HG03064 (cell line): ENCODE measurements at regions not wholly inside any gene's neighbourhood (a gene's known extent, or its start where the extent isn't known, plus 50 kb on each side); places are given as distances from the start of the nearest gene placed in this dataset.
"Not testable (repeated sequence)": the region's sequence is repeated elsewhere in the genome, so short reads cannot be mapped to it uniquely, and the experiment has no call there.

Source experiments
- ATAC-seq: cut with Tn5 transposase; IDR thresholded peaks from one replicate; pipeline ENCODE4 v1.9.1; 2021; ENCODE audit warnings: low read depth; ENCODE audit not compliant: unreplicated experiment

DNA sequence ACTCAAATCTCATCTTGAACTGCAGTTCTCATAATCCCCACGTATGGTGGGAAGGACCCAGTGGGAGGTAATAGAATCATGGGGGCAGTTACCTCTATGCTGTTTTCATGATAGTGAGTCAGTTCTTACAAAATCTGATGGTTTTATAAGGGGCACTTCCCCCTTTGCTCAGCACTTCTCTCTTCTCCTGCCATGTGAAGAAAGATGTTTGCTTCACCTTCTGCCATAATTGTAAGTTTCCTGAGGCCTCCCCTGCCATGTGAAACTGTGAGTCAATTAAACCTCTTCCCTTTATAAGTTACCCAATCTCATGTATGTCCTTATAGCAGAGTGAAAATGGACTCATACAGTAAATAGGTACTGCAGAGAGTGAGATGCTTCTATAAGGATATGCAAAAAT is 1050.6 kb upstream of the GRIA3 start:
- ATAC-seq, result no peak

DNA sequence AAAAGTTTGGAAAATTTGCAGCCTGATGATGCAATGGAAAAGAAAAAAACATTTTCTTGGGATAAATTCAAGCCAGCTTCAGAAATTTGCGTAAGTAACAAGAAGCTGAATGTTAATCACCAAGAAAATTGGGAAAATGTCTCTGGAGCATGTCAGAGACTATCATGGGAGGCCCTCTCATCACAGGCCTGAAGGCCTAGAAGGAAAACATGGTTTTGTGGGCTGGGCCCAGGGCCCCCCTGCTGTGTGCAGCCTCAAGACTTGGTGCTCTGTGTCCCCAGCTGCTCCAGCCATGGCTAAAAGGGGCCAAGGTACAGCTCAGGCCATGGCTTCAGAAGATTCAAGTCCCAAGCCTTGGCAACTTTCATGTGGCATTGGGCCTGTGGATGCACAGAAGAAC is 1049.8 kb upstream of the GRIA3 start:
- ATAC-seq, result no peak

DNA sequence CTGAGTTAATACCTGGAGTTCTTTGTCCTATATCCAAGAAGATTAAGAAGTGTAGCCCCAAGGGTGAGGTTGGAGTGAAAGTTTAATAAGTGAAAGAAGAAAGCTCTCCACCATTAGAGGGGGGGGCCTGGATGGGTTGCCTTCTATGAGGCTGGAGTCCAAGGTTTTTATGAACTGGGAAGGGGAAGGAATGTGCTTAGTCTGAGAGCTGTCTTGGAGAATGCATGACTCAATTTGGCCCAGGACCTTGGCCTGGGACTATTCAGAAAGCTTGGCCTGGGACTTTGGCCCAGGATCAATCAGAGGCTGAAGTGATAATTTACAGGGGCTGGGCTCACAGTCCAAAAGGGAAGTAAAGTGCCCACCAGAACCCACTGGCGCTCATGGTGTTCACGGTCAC is 1049.0 kb upstream of the GRIA3 start:
- ATAC-seq, result no peak

DNA sequence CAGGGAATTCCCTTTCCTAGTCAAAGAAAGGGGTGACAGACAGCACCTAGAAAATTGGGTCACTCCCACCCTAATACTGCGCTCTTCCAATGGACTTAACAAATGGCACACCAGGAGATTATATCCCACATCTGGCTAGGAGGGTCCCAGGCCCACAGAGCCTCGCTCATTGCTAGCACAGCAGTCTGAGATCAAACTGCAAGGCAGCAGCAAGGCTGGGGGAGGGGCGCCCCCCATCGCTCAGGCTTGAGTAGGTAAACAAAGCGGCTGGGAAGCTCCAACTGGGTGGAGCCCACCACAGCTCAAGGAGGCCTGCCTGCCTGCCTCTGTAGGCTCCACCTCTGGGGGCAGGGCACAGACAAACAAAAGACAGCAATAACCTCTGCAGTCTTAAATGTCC is 1043.9 kb upstream of the GRIA3 start:
- not testable (repeated sequence) for ATAC-seq

DNA sequence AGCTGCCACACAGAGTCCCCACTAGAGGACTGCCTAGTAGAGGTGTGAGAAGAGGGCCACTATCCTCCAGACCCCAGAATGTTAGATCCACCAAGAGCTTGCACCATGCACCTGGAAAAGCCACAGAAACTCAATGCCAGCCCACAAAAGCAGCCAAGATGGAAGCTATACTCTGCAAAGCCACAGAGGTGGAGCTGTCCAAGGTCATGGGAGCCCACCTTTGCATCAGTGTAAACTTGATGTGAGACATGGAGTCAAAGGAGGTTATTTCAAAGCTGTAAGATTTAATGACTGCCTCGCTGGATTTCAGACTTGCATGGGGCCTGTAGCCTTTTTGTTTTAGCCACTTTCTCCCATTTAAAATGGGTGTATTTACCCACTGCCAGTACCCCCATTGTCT is 1030.1 kb upstream of the GRIA3 start:
- ATAC-seq, result no peak

DNA sequence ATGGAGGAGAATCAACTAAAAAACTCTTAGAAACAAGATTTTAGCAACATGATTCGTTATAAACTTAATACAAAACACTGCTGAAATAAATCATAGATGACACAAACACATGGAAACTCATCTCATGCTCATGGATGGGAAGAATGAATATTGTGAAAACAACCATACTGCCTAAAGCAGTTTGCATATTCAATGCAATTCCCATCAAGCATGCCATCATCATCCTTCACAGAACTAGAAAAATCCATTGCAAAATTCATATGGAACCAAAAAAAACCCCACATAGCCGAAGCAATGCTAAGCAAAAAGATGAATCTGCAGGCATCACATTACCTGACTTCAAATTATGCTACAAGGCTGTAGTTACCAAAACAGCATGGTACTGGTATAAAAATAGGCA is 1015.8 kb upstream of the GRIA3 start:
- no peak for ATAC-seq

DNA sequence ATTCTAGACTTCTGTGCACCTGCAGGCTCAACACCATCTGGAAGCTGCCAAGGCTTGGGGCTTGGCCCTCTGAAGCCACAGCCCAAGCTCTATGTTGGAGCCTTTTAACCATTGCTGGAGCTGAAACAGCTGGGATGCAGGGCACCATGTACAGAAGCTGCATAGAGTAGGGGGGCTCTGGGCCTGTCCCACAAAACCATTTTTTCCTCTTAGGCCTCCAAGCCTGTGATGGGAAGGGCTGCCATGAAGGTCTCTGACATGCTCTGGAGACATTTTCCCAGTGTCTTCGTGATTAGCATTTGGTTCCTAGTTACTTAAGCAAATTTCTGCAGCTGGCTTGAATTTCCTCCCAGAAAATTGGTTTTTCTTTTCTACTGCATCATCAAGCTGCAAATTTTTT is 999.3 kb upstream of the GRIA3 start:
- no peak for ATAC-seq

DNA sequence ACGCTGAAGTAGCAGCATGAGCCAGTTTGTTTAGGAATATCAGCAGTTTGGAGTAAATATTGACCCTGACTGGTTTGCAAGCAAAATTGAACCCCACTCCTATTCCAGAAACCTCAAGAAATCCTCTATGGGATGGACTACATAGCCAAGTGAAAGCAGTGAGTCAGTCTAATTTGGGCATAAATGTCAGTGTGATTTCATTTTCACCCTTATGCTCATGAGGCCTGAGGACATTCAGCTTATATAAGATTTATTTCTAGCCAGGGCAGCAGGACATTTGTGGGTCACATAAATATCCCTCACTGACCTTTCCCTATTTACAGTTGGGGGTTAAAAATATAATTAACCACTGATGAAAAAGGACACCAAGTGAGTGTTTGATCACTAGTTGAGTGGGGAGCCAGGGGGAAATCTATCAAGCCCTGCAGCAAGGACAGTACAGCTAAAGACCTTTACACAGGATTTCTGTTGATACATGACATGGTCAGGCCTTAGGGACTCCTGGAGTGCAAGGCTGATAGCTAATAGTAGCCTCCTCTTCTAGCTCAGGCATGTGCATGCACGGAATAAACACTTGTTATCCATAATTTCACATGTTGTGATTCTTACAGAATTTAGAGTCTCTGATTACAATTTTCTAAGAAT is 996.9 kb upstream of the GRIA3 start:
- ATAC-seq, result no peak

DNA sequence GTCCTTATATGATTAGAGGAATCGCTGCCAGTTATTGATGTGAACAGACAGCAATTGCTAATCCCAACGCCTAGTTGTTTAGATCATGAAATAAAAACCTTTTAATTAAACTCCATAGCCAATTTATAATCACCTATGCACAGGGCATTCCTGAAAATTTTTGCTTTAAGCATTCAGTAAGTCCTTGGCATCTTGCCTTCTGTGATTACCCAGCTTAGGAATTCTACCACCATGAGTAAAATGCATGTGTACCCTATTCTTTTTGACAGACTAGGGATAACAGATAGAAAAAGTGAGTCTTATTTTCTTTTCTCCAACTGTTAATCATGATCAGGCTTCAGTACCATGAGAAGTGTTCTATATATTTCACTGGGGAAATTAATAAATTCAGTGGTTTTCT is 995.3 kb upstream of the GRIA3 start:
- ATAC-seq, result no peak

DNA sequence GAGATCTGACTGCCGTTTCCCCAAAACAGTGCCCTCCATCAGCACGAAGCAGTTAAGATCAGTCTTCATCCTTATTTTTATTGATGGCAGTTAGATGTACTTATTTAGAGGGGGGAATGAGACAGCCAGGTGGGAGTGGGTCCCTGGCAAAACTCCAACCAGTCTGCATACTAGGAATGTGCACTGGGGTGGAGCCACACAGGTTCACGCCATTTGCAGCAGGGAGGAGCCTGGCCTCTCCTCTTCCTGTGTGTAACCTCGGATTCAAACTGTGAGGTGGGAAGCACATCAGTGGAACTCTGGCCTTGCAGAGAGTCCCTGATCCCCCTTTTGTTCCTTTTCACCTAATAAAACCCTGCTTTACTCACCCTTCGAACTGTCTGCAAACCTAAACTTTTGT is 987.7 kb upstream of the GRIA3 start:
- no peak for ATAC-seq

DNA sequence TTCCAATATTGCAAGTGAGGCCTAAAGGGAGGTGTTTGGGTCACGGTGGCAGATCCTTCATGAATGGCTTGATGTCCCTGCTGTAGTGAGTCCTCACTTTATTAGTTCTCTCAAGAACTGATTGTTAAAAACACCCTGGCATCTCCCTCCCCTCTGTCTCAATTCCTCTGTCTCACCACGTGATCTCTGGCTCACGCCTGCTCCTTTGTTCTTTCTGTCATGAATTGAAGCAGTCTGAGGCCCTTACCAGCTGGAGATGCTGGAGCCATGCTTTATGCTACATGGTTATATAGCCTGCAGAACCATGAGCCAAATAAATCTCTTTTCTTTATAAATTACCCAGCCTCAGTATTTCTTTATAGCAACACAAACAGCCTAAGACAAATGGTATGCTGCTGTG is 980.7 kb upstream of the GRIA3 start:
- ATAC-seq, result no peak

DNA sequence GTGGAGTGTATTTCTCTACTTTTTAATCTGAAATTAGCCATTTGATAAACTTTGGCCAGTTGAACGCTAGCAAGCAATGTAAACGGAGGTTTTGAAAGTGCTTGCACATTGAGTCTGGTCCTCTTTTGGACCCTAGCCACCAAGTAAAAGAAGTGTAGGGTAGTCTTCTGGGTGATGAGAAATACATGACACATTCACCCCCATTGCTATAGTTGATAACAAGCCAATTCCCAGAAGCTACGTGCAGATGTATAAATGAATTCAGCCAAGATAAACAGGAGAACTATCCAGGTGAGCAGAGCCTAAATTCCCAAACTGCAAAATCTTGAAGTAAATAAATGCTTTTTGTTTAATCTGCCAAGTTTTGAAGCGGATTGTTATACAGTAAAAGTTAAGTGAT is 965.4 kb upstream of the GRIA3 start:
- ATAC-seq, result no peak

DNA sequence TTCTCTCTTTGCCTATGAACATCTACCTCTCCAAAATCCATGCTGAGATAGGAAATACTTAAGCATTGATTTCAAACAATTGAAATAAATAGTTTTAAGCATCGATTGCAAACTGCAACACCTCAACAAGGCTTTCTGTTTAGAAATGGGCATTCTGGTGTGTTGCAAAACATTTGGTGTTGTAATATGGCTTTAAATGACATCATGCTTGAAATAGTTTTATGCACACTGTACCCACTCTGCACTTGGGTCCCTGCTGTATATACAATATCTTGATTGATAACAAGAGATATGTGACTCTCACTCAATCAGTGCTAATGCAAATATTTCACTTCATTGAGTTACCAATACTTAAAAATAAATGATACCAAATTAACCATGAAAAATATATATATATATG is 964.9 kb upstream of the GRIA3 start:
- no peak for ATAC-seq

DNA sequence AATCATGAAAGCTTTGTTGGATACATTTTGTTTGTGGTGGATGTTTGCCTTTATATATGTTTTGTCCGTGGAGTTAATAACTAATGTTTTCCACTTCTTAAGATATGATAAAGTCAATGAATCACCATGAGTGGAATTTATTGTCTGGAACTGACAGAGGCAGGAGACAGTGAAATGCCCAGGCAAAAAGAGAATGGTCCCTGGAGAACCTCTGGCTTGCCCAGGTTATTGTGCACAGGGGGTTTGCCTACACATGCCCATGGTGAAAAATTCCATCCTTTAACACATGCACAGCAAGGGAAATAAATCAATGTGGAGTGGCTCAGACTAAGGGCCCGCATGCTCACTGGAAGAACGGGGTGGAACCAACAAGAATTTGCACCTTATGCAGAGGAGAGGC is 964.3 kb upstream of the GRIA3 start:
- ATAC-seq, result no peak

DNA sequence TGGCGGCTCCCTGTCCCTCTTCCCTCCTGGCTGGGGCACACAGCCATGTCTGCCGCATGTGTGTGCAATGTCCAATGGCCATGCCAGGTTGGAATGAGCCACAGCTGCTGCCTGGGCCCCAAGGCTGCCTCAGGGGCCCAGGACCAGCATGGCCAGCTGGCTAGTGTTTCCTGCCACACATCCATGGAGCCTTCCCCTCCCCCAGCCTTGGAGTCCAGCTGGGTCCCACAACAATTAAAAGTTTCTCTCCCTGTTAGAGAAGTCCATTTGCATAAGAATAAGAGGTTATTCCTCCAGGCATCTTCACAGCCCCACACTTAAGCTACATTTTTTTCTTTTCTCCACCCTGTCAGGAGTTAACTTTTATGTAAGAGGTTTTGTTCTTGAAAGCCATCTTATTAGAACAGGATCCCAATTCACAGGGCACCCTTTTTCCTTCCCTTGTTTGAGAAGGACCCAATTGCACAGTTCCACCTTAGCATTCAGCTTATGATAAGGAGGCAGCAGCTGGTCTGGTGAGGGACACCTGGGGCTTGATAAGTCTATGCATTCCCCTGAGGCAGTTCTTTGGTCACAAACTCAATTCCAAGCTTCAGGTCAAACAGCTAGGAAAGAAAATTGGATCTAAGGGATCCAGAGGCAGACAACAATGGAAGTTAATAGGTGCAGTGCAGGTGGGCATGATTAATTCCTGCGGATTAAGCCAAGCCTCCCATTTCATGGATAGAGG is 963.3 kb upstream of the GRIA3 start:
- no peak for ATAC-seq

DNA sequence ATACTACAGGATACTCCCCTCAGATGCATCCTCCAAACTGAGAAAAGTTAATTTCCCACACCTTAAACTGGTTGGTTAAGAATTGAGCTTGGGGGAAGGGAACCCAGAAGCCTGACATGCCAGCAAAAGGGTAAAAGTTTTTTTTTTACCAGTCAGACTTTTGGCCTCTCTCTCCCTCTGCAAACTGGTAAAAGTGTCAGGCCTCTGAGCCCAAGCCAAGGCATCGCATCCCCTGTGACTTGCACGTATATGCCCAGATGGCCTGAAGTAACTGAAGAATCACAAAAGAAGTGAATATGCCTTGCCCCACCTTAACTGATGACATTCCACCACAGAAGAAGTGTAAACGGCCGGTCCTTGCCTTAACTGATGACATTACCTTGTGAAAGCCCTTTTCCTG is 962.3 kb upstream of the GRIA3 start:
- ATAC-seq, result not testable (repeated sequence)

DNA sequence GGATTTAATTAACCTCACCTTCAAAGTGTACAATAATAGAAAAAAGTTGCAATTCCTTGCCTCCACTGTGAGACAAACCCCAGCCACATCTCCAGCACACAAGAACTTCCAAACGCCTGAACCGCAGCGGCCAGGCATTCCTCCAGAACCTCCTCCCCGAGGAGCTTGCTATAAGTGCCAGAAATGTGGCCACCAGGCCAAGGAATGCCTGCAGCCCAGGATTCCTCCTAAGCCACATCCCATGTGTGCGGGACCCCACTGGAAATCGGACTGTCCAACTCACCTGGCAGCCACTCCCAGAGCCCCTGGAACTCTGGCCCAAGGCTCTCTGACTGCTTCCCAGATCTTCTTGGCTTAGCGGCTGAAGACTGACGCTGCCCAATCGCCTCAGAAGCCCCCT is 959.9 kb upstream of the GRIA3 start:
- ATAC-seq, result not testable (repeated sequence)

DNA sequence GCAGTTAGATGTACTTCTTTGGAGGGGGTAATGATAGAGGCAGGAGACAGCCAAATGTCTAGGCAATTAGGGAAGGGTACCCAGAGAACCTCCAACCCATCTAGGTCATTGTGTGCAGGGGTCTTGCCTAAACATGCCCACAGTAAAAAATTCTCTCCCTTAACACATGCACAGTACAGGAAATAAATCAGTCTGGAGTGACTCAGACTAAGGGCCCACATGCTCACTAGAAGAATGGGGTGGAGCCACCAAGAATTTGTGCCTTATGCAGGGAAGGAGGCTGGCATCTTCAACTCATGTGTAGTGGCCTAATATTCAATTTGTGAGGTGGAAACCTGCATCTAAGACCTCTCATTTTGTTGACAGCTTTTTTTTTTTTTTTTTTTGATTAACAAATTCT is 945.3 kb upstream of the GRIA3 start:
- ATAC-seq, result no peak

DNA sequence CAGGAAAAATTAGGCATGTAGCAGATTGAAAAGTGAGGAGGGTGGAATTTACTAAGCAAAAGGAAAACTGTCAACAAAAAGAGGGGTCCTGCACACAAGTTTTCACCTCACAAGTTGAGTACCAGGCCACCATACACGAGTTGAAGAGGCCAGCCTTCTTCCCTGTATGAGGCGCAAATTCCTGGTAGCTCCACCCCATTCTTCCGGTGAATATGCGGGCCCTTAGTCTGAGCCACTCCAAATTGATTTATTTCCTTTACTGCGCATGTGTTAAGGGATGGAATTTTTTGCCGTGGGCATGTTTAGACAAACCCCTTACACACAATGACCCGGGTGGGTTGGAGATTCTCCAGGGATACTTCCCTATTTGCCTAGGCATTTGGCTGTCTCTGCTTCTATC is 942.1 kb upstream of the GRIA3 start:
- ATAC-seq, result no peak

DNA sequence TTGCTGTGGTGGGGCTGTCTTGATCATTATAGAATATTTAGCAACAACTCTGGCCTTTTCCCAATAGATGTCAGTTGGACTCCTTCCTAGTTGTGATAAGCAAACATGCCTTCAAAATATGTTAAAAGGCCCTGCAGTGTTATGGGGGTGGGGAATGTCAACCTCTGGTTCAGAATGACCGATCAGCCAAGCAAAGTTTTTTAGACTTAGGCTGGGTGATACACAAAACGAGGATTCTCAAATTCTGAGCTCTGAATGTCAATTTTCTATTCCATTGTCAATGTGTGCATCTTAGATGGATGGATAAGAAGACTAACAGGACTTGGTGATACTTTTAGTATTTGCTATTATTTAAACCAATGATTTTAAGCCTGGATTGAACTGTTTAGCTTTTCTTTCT is 940.0 kb upstream of the GRIA3 start:
- ATAC-seq, result no peak

DNA sequence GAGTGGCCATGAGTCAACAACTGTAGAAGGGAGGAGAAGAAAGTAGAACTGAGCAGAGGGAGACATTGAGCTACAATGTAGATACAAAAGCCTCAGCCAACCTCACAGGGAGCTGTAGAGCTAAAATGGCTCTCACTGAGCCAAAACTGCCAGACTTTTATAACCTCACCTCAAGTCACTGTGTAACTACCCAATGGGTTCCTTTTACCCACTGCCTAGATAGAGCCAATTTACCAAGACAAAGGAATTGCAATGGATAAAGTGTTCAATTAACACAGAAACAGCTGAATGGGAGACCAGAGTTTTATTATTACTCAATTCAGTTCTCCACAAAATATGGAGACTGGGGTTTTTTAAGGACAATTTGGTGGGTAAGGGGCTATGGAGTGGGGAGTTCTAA is 938.9 kb upstream of the GRIA3 start:
- no peak for ATAC-seq

DNA sequence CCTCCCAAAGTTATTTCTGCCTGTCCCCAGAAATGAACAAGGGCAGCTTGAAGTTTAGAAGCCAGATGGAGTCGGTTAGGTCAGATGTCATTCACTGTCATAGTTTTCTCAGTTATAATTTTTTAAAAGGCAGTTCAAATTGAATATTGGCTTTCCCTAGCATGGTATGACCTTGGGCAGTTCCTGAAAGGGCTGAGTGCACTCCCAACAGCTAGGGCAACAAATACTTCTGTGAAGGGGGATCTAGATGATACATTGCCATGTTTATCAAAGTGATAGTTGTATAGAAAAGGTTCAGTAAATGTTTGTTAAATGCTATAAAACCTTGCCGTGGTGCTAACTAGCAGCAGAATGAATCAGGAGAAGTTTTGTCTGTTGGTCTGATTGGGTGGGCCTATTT is 938.1 kb upstream of the GRIA3 start:
- ATAC-seq, result no peak

DNA sequence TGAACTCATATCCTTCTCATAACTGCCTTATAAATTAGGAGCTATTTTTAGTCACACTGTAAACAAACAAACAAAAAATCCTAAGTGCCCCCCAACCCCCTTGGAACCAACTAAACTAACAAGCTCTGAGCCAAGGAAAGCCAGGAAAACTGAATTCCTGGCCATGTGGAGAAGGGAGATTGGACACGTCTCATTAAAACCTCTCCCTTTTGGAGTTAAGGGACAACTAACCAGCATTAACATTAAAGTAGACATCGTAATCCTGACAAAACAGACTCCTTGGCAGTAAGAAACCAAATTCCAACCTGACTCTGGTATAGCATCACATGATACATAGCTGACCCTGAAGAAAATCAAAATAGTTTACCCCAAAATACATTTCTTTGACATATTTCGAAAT is 937.1 kb upstream of the GRIA3 start:
- ATAC-seq, result no peak
